HEK293 (cell line): ENCODE measurements at regions not wholly inside any gene's neighbourhood (a gene's known extent, or its start where the extent isn't known, plus 50 kb on each side); places are given as distances from the start of the nearest gene placed in this dataset.

ENCODE experiments used
- CTCF ChIA-PET: fragments of 350-600 bp; formaldehyde crosslinking; extraction: SDS; loops from one replicate; lab custom pipeline; 2021; ENCODE audit warnings: antibody characterized with exemption; lab: Yijun Ruan, JAX
- POLR2A ChIA-PET: fragments of 300-600 bp; formaldehyde crosslinking; extraction: SDS; loops from one replicate; lab custom pipeline; 2020; ENCODE audit warnings: antibody characterized with exemption, inconsistent platforms; lab: Yijun Ruan, JAX
- H3K27ac ChIP-seq: fragments of 200-500 bp; sonication (Bioruptor generic); 2 replicates; pipeline ENCODE4 v1.5.1; 2014; ENCODE audit warnings: low read depth, low read length, control low read depth, inconsistent platforms; ENCODE audit errors: extremely low read depth
- H3K36me3 ChIP-seq, 2 experiments: fragments of 200-500 bp in 1 of 2; sonication (Bioruptor generic) in 1 of 2; 1 replicate in 1 of 2; 2 replicates in 1 of 2; pipeline ENCODE4 v1.5.1; 2014 to 2017; ENCODE audit warnings: inconsistent platforms in 2 of 2, low read length in 2 of 2; ENCODE audit not compliant: control insufficient read depth in 2 of 2, insufficient read depth in 1 of 2
- H3K4me1 ChIP-seq: fragments of 200-500 bp; sonication (Bioruptor generic); 2 replicates; pipeline ENCODE4 v1.5.1; 2014; ENCODE audit warnings: mild to moderate bottlenecking, low read length, inconsistent platforms; ENCODE audit not compliant: control insufficient read depth, insufficient read depth
- H3K4me3 ChIP-seq: 2 replicates; pipeline ENCODE4 v1.5.1; 2011; ENCODE audit warnings: low read depth, mild to moderate bottlenecking, control low read depth, low read length, moderate library complexity
- H3K9me3 ChIP-seq: fragments of 200-500 bp; sonication (Bioruptor generic); 2 replicates; pipeline ENCODE4 v1.5.1; 2014; ENCODE audit warnings: low read depth, low read length, inconsistent platforms; ENCODE audit not compliant: control insufficient read depth, insufficient read depth
- GLIS2 ChIP-seq: fragments of 450-650 bp; formaldehyde crosslinking; IDR thresholded peaks from 2 replicates; pipeline ENCODE4 v1.5.1; 2016; ENCODE audit warnings: missing biosample characterization, missing genetic modification characterization
- KLF7 ChIP-seq: fragments of 450-650 bp; formaldehyde crosslinking; IDR thresholded peaks from 2 replicates; pipeline ENCODE4 v1.5.1; 2016; ENCODE audit warnings: missing biosample characterization, missing genetic modification characterization, borderline replicate concordance
- ZFP41 ChIP-seq: fragments of 450-650 bp; formaldehyde crosslinking; IDR thresholded peaks from 2 replicates; pipeline ENCODE4 v1.5.1; 2016; ENCODE audit warnings: missing biosample characterization, missing genetic modification characterization, borderline replicate concordance
- ZNF10 ChIP-seq: fragments of 450-650 bp; formaldehyde crosslinking; IDR thresholded peaks from 2 replicates; pipeline ENCODE4 v1.5.1; 2017; ENCODE audit warnings: missing biosample characterization, missing genetic modification characterization
- ZNF274 ChIP-seq, 2 experiments: fragments of 200-500 bp in 1 of 2; fragments of 450-650 bp in 1 of 2; sonication (Bioruptor generic) in 1 of 2; formaldehyde crosslinking in 1 of 2; IDR thresholded peaks; 2 replicates each; pipeline versions ENCODE4 v1.5.1 to v1.6.1; 2014 to 2016; ENCODE audit warnings: borderline replicate concordance in 1 of 2, inconsistent platforms in 1 of 2, low read length in 1 of 2, missing biosample characterization in 1 of 2, missing genetic modification characterization in 1 of 2
- ZNF529 ChIP-seq: fragments of 450-650 bp; formaldehyde crosslinking; IDR thresholded peaks from 2 replicates; pipeline ENCODE4 v1.5.1; 2017; ENCODE audit warnings: missing genetic modification characterization, missing biosample characterization; ENCODE audit not compliant: insufficient replicate concordance
- ZNF701 ChIP-seq: fragments of 450-650 bp; formaldehyde crosslinking; IDR thresholded peaks from 2 replicates; pipeline ENCODE4 v1.5.1; 2016; ENCODE audit warnings: missing biosample characterization, missing genetic modification characterization
- ZNF785 ChIP-seq: fragments of 450-650 bp; formaldehyde crosslinking; IDR thresholded peaks from 2 replicates; pipeline ENCODE4 v1.5.1; 2016; ENCODE audit warnings: missing biosample characterization, missing genetic modification characterization
- ZSCAN16 ChIP-seq: fragments of 450-650 bp; formaldehyde crosslinking; IDR thresholded peaks from 2 replicates; pipeline ENCODE4 v1.5.1; 2016; ENCODE audit warnings: missing biosample characterization, missing genetic modification characterization
- TF ChIP-seq, protein P1 (sequence below): fragments of 450-650 bp; formaldehyde crosslinking; IDR thresholded peaks from 2 replicates; pipeline ENCODE4 v1.5.0; 2017; ENCODE audit warnings: missing biosample characterization, missing genetic modification characterization, borderline replicate concordance
- TF ChIP-seq, protein P2 (sequence below): fragments of 450-650 bp; formaldehyde crosslinking; IDR thresholded peaks from 2 replicates; pipeline ENCODE4 v1.5.1; 2016; ENCODE audit warnings: missing biosample characterization, missing genetic modification characterization, borderline replicate concordance
- TF ChIP-seq, protein P3 (sequence below): fragments of 450-650 bp; formaldehyde crosslinking; IDR thresholded peaks from 2 replicates; pipeline ENCODE4 v1.5.1; 2016; ENCODE audit warnings: missing biosample characterization, missing genetic modification characterization, borderline replicate concordance

DNA sequence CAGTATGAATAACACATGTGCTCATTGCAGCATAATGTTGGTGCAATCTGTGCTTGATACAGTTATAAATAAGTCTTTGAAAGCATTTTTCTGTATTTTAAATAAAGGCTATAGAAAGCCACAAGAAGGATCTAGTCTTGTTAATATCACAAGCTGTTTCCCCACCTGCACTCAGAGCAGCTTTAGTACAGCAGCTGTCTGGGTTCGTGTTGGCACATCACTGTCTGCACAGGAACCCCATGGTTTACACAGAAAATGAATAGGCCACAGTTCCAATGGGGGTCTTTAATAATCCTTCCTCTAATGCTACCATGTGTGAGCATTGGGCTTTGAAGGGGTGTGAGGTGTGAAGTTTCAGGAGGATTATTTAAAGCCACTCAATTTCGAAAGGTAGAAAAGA lies 2269.7 kb downstream of the MAT2B start:
- Histone ChIP-seq H3K4me1 (no peaks in the 10 kb centered on the region), H3K27ac (no peak overlapping the region), H3K4me3 (no peak overlapping the region), H3K36me3 (no peaks in the 10 kb centered on the region), H3K9me3 (no peaks in the 10 kb centered on the region)
- TF ChIP-seq ZSCAN16 (tag by site-specific recombination) (no peak), ZNF701 (tag by site-specific recombination) (no peak)
- TF ChIP-seq, protein P1, sequence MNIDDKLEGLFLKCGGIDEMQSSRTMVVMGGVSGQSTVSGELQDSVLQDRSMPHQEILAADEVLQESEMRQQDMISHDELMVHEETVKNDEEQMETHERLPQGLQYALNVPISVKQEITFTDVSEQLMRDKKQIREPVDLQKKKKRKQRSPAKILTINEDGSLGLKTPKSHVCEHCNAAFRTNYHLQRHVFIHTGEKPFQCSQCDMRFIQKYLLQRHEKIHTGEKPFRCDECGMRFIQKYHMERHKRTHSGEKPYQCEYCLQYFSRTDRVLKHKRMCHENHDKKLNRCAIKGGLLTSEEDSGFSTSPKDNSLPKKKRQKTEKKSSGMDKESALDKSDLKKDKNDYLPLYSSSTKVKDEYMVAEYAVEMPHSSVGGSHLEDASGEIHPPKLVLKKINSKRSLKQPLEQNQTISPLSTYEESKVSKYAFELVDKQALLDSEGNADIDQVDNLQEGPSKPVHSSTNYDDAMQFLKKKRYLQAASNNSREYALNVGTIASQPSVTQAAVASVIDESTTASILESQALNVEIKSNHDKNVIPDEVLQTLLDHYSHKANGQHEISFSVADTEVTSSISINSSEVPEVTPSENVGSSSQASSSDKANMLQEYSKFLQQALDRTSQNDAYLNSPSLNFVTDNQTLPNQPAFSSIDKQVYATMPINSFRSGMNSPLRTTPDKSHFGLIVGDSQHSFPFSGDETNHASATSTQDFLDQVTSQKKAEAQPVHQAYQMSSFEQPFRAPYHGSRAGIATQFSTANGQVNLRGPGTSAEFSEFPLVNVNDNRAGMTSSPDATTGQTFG, result no peak
- POLR2A ChIA-PET, result no interaction called here
- CTCF ChIA-PET, result interaction anchor here (0.6 kb wide), 1 partner anchor 49 kb away, joined by 3 read pairs; no protein-coding TSS in a partner anchor

DNA sequence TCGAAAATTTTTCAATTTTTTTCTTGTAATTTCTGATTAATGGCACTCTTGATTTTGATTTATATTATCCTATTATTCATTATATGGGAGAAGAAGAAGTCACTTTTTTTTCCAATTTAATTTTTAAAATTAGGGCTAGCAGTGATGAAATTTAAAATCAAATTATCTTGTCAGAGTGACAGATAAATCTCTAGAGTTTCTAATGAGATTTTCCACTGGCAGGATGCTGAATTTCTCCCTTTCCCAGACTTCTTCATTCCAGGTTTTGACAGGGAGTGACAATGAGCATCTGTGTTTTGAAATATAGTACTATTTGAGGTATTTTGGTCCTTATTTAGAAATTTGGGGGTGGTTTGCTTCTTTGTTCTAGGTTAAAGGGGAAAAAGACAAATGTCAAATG lies 2274.1 kb downstream of the MAT2B start:
- CTCF ChIA-PET, result no interaction called here
- Histone ChIP-seq H3K4me1 (no peaks in the 10 kb centered on the region), H3K36me3 (no peaks in the 10 kb centered on the region), H3K4me3 (no peak overlapping the region), H3K9me3 (no peaks in the 10 kb centered on the region), H3K27ac (no peak overlapping the region)
- POLR2A ChIA-PET, result no interaction called here
- TF ChIP-seq, protein P2, sequence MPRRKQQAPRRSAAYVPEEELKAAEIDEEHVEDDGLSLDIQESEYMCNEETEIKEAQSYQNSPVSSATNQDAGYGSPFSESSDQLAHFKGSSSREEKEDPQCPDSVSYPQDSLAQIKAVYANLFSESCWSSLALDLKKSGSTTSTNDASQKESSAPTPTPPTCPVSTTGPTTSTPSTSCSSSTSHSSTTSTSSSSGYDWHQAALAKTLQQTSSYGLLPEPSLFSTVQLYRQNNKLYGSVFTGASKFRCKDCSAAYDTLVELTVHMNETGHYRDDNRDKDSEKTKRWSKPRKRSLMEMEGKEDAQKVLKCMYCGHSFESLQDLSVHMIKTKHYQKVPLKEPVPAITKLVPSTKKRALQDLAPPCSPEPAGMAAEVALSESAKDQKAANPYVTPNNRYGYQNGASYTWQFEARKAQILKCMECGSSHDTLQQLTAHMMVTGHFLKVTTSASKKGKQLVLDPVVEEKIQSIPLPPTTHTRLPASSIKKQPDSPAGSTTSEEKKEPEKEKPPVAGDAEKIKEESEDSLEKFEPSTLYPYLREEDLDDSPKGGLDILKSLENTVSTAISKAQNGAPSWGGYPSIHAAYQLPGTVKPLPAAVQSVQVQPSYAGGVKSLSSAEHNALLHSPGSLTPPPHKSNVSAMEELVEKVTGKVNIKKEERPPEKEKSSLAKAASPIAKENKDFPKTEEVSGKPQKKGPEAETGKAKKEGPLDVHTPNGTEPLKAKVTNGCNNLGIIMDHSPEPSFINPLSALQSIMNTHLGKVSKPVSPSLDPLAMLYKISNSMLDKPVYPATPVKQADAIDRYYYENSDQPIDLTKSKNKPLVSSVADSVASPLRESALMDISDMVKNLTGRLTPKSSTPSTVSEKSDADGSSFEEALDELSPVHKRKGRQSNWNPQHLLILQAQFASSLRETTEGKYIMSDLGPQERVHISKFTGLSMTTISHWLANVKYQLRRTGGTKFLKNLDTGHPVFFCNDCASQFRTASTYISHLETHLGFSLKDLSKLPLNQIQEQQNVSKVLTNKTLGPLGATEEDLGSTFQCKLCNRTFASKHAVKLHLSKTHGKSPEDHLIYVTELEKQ (tag by site-specific recombination), result no peak
- no peak for TF ChIP-seq KLF7

DNA sequence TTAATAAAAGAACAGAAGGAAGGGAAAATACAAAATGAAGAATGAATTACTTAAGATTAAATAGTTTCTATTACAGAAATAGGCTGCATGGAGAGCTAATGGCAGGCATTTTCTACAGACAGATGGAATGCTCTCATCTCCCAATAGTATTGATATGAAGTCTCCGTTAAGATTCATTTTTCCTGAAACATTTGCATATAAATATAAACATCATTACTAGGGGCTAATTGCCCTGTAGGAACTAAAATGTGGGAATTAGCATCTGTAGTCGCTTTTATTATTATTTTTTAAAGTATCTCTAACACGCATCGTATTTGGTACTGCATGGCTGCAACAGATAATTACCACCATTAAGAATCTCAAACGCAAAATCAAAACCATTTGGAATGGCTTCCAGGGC lies 2275.5 kb downstream of the MAT2B start:
- H3K36me3 ChIP-seq, result no peaks in the 10 kb centered on the region
- H3K9me3 ChIP-seq, result no peaks in the 10 kb centered on the region
- H3K27ac ChIP-seq, result no peak overlapping the region
- no peak for TF ChIP-seq ZNF10 (tag by site-specific recombination)
- no peak for TF ChIP-seq ZNF785 (tag by site-specific recombination)
- TF ChIP-seq GLIS2, result no peak
- no peak for TF ChIP-seq ZFP41 (tag by site-specific recombination)
- TF ChIP-seq ZNF529 (tag by site-specific recombination), result no peak
- TF ChIP-seq, protein P3, sequence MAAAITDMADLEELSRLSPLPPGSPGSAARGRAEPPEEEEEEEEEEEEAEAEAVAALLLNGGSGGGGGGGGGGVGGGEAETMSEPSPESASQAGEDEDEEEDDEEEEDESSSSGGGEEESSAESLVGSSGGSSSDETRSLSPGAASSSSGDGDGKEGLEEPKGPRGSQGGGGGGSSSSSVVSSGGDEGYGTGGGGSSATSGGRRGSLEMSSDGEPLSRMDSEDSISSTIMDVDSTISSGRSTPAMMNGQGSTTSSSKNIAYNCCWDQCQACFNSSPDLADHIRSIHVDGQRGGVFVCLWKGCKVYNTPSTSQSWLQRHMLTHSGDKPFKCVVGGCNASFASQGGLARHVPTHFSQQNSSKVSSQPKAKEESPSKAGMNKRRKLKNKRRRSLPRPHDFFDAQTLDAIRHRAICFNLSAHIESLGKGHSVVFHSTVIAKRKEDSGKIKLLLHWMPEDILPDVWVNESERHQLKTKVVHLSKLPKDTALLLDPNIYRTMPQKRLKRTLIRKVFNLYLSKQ (tag by site-specific recombination), result no peak
- TF ChIP-seq ZNF274 (IDR thresholded peaks at IDR 0.05; ENCODE audit: low read length), result no peak
- no peak for TF ChIP-seq ZNF274 (tag by site-specific recombination; IDR thresholded peaks at IDR 0.05; ENCODE audit: borderline replicate concordance)
- TF ChIP-seq, all 188 proteins: peak for 0
- Histone ChIP-seq H3K4me1 (no peaks in the 10 kb centered on the region), H3K4me3 (no peak overlapping the region)
- ChIA-PET POLR2A (no interaction called here), CTCF (no interaction called here)
